ENCODE measurements at regions not wholly inside any gene's neighbourhood (a gene's known extent, or its start where the extent isn't known, plus 50 kb on each side); places are given as distances from the start of the nearest gene placed in this dataset.

DNA sequence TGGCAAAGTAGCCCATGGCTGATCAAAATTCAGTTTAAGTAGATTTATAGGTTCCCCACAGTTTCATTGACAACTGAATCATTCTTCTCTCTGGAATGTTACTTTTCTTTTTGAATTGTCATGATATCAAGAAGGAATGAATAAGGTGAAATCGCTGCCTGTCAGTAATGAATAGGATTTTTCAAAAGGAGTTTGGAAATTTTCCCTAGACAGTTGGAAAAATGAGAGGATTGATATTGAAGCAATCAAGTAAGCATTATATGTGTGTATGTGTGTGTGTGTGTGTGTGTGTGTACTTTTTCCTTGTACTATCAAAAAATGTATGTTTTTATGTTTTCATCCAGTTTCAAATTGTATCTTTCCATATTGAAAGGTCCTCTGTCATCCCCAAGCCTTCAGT, 479.5 kb downstream of the MRPL39 start:
- TF ChIP-seq CBX8 (IDR thresholded peaks at IDR 0.05; ENCODE audit: borderline replicate concordance, low read depth, low read length) = no peak
- TF ChIP-seq GABPA (IDR thresholded peaks at IDR 0.05; ENCODE audit: borderline replicate concordance, insufficient read depth, low read length) = no peak
- TF ChIP-seq SUZ12 (IDR thresholded peaks at IDR 0.05; ENCODE audit: low read length) = no peak
- H3K9me3 ChIP-seq (ENCODE audit: insufficient read depth in 2 of 2, low read depth in 1 of 2, low read length in 1 of 2) = no peaks in the 10 kb centered on the region
- no peak overlapping the region for H4K91ac ChIP-seq (replicated peaks; ENCODE audit: insufficient read length, low read length)
- no peak overlapping the region for H2AK5ac ChIP-seq (ENCODE audit: low read depth, low read length)
- H3K79me1 ChIP-seq (ENCODE audit: low read depth, low read length) = no peaks in the 10 kb centered on the region
- FAIRE-seq = no peak
- no peak overlapping the region for H3K4ac ChIP-seq (replicated peaks; ENCODE audit: insufficient read length, low read depth, low read length)
- no peak overlapping the region for H4K8ac ChIP-seq (ENCODE audit: extremely low read depth, insufficient read depth, low read length)
- H3K9ac ChIP-seq (replicated peaks in 1 of 4; ENCODE audit: extremely low read depth in 1 of 4, low read depth in 3 of 4, low read length in 3 of 4) = no peak overlapping the region
- no peak overlapping the region for H3K4me2 ChIP-seq (ENCODE audit: insufficient read depth in 1 of 2, low read depth in 2 of 2, low read length in 2 of 2)
- 65% methylated on average over 1 of the region's 1 CpG; no CpG with 5 or more reads in 1 of the 2 experiments for WGBS, 2 experiments (ENCODE audit: extremely low coverage in 1 of 2, insufficient coverage in 1 of 2, insufficient read length in 1 of 2, insufficient replicate concordance in 2 of 2, low coverage in 1 of 2, low lambda C conversion rate in 2 of 2, missing lambda C conversion rate in 1 of 2)
- H2BK5ac ChIP-seq (ENCODE audit: low read depth, low read length) = no peak overlapping the region
- no peak overlapping the region for H3K27ac ChIP-seq (ENCODE audit: low read depth, low read length)
- no peak overlapping the region for H2AFZ ChIP-seq (ENCODE audit: low read length)
- no peak overlapping the region for H3K56ac ChIP-seq (replicated peaks; ENCODE audit: insufficient read length, low read depth, low read length)
- no peak overlapping the region for H4K5ac ChIP-seq (ENCODE audit: insufficient read length, low read depth, low read length)
- no peak overlapping the region for H2BK20ac ChIP-seq (ENCODE audit: low read length)
- H4K20me1 ChIP-seq (replicated peaks in 1 of 2; ENCODE audit: control insufficient read depth in 1 of 2, insufficient read depth in 2 of 2, low read length in 2 of 2) = no peaks in the 10 kb centered on the region
- H3K27me3 ChIP-seq (replicated peaks in 1 of 4; ENCODE audit: control insufficient read depth in 3 of 4, extremely low read depth in 1 of 4, insufficient read depth in 3 of 4, low read length in 3 of 4) = no peaks in the 10 kb centered on the region
- no peaks in the 10 kb centered on the region for H3K79me2 ChIP-seq (ENCODE audit: control insufficient read depth in 1 of 2, insufficient read depth in 2 of 2, low read length in 2 of 2)
- no peaks in the 10 kb centered on the region for H3K23me2 ChIP-seq (ENCODE audit: low read depth, low read length)
- H3K4me1 ChIP-seq (replicated peaks in 1 of 4; ENCODE audit: control insufficient read depth in 3 of 4, insufficient read depth in 4 of 4, low read length in 3 of 4) = no peaks in the 10 kb centered on the region
- no peak overlapping the region for H2BK120ac ChIP-seq (replicated peaks; ENCODE audit: low read depth, low read length)
- H2BK15ac ChIP-seq (ENCODE audit: low read length) = no peak overlapping the region
- H3K23ac ChIP-seq (ENCODE audit: insufficient read length) = no peak overlapping the region
- H3K4me3 ChIP-seq (ENCODE audit: extremely low read depth in 1 of 4, insufficient read depth in 2 of 4, low read depth in 3 of 4, low read length in 4 of 4) = no peak overlapping the region
- H3K18ac ChIP-seq (ENCODE audit: extremely low read depth, low read length) = no peak overlapping the region
- CTCF ChIA-PET (ENCODE audit: partially characterized antibody) = interaction anchor here (0.6 kb wide), 1 partner anchor 233 kb away, joined by 3 read pairs; no protein-coding TSS in a partner anchor
- no peak for DNase-seq (ENCODE audit: low read depth in 1 of 2, low spot score in 2 of 2)
- no peak overlapping the region for H3K14ac ChIP-seq (ENCODE audit: insufficient read length)
- H3K36me3 ChIP-seq (ENCODE audit: control insufficient read depth in 2 of 4, insufficient read depth in 4 of 4, low read length in 3 of 4) = no peaks in the 10 kb centered on the region
- H2BK12ac ChIP-seq (ENCODE audit: low read depth, low read length) = no peak overlapping the region
- POLR2A ChIA-PET (ENCODE audit: partially characterized antibody) = no interaction called here
